RWPE1 (cell line): ENCODE measurements at regions not wholly inside any gene's neighbourhood (a gene's known extent, or its start where the extent isn't known, plus 50 kb on each side); places are given as distances from the start of the nearest gene placed in this dataset.

Experiments used
- CTCF ChIA-PET: fragments of 350-600 bp; sonication (Branson Sonifier 250); formaldehyde crosslinking; extraction: SDS; loops from one replicate; lab custom pipeline; 2021; lab: Yijun Ruan, JAX
- POLR2A ChIA-PET: fragments of 400-600 bp; formaldehyde crosslinking; extraction: SDS; loops from one replicate; lab custom pipeline; 2020; ENCODE audit warnings: antibody characterized with exemption; ENCODE audit not compliant: low non-redundant PET; lab: Yijun Ruan, JAX
- DNase-seq: peaks from one replicate; pipeline ENCODE4 v3.0.0; 2012; ENCODE audit warnings: low spot score
- H3K27ac ChIP-seq: fragments of 450-650 bp; 2 replicates; pipeline ENCODE4 v1.5.1; 2017
- CTCF ChIP-seq: fragments of 450-650 bp; conservative IDR thresholded peaks from 2 replicates; pipeline ENCODE4 v1.5.1; 2017; ENCODE audit warnings: low read depth, mild to moderate bottlenecking

GRCh38 chr4:175103403-175103802, 185.2 kb downstream of the ADAM29 start:
- ChIA-PET CTCF (no interaction called here), POLR2A (no interaction called here)
- no peak for TF ChIP-seq CTCF
- DNase-seq = no peak
- no peak overlapping the region for H3K27ac ChIP-seq

DNA sequence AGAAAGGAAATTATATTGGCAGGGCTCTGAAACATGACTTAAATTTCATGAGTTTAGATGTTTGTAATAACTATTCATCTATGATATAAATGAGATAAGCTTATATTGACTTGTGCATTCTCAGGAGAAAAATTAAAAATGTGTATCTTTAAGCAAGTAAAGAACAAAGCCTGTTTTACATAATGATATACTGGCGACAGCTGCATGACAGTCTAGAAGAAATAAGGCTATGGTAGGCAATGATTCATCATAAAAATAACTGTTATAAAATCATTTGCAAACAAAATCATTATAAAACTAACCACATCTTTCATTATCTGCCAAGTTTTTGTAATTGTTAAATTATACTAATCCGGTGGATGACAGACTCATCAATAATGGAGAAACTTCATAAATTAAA, 188.1 kb downstream of the ADAM29 start:
- CTCF ChIA-PET = no interaction called here
- POLR2A ChIA-PET = no interaction called here
- no peak for TF ChIP-seq CTCF
- DNase-seq = no peak
- no peak overlapping the region for H3K27ac ChIP-seq

DNA sequence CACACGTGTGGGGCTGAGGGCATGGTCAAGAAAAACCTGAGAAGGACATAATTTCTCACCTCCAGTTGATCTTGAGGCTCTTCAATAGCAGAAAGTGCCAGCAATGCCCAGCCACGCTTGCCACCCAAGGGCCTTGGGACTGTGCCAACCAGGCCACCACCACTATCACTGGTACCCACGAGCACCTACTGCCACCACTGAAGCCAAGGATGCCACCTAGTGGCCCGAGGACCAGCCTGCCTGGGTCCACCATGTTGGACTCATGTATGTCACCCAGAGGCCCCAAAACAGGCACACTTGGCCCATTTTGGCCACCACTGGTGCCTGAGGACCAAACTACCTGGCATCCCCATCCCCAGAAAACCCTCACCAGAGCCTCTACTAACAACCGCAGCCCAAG, 191.8 kb downstream of the ADAM29 start:
- H3K27ac ChIP-seq = no peak overlapping the region
- POLR2A ChIA-PET = no interaction called here
- CTCF ChIA-PET = no interaction called here
- no peak for DNase-seq
- no peak for TF ChIP-seq CTCF

DNA sequence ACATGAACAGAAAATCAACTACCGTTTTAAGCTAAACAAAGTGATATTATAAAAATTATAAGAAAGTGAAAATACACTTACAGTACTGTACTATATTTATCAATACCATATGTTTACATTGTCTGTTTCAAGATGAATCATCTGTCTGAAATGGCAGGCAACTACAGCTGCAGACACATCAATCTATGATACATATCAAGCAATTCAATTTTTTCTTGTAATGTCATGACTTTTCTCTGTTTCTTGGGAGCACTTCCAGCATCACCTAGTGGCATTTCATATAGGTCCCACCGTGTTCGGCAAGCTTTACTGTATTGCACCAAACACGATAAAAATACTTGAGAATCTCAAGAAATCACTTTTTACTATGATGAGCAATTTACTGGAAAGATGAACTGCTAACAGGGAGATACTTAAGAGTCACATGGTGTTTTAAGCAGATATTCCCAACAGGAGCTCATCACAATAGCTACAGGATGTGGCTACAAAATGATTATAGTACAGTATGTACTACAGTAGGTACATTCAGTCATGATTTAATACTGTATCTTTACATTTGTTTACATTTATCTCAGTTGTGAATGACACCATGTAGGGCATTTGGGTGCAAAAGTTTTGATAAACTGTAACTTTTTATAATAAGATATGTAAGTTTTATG, 207.4 kb downstream of the ADAM29 start:
- POLR2A ChIA-PET = no interaction called here

GRCh38 chr4:175127314-175127713, 209.2 kb downstream of the ADAM29 start:
- DNase-seq = no peak
- ChIA-PET CTCF (no interaction called here), POLR2A (no interaction called here)
- no peak overlapping the region for H3K27ac ChIP-seq
- no peak for TF ChIP-seq CTCF

More for the DNA sequence above, 207.4 kb downstream of the ADAM29 start:
- CTCF ChIA-PET = no interaction called here
- no peak overlapping the region for H3K27ac ChIP-seq
- no peak for TF ChIP-seq CTCF
- no peak for DNase-seq

- no peak for TF ChIP-seq CTCF
These were observed 211.6 kb downstream of the ADAM29 start for GRCh38 chr4:175129797-175130196.

More at GRCh38 chr4:175129797-175130196, 211.6 kb downstream of the ADAM29 start:
- H3K27ac ChIP-seq = no peak overlapping the region
- ChIA-PET POLR2A (no interaction called here), CTCF (interaction anchor here (0.7 kb wide), 1 partner anchor 126 kb away, joined by 3 read pairs; no protein-coding TSS in a partner anchor)
- DNase-seq = no peak
